H1 (cell line): ENCODE measurements at regions not wholly inside any gene's neighbourhood (a gene's known extent, or its start where the extent isn't known, plus 50 kb on each side); places are given as distances from the start of the nearest gene placed in this dataset.

ENCODE experiments used
- CEBPB ChIP-seq: IDR thresholded peaks from 2 replicates; pipeline ENCODE4 v1.6.1; 2012; ENCODE audit warnings: low read depth, low read length
- CHD2 ChIP-seq: IDR thresholded peaks from 2 replicates; pipeline ENCODE4 v1.6.1; 2012; ENCODE audit warnings: low read length, improper control_type of control experiment
- CTCF ChIP-seq, 3 experiments: IDR thresholded peaks; 1 replicate in 2 of 3; 2 replicates in 1 of 3; pipeline versions ENCODE4 v1.5.1 to v1.6.1; 2011; ENCODE audit warnings: low read length in 3 of 3, mild to moderate bottlenecking in 3 of 3, inconsistent platforms in 2 of 3, low read depth in 1 of 3, moderate library complexity in 1 of 3; ENCODE audit not compliant: insufficient read depth in 1 of 3; ENCODE audit errors: control extremely low read depth in 1 of 3
- EGR1 ChIP-seq: IDR thresholded peaks from 2 replicates; pipeline ENCODE4 v1.6.1; 2011; ENCODE audit warnings: low read depth, low read length, borderline replicate concordance
- EP300 ChIP-seq, 2 experiments: IDR thresholded peaks; 1 replicate in 1 of 2; 2 replicates in 1 of 2; pipeline ENCODE4 v1.6.1; 2011 to 2012; ENCODE audit warnings: low read depth in 2 of 2, low read length in 2 of 2, mild to moderate bottlenecking in 2 of 2, borderline replicate concordance in 1 of 2, inconsistent platforms in 1 of 2, moderate library complexity in 1 of 2
- EZH2 ChIP-seq: fragments of 200-600 bp; sonication (generic); IDR thresholded peaks from 2 replicates; pipeline ENCODE4 v1.7.1; 2012; ENCODE audit warnings: low read depth, mild to moderate bottlenecking, moderate library complexity, low read length, inconsistent platforms; ENCODE audit not compliant: severe bottlenecking
- HDAC2 ChIP-seq, 2 experiments: fragments of 300-600 bp in 1 of 2; sonication (generic) in 1 of 2; IDR thresholded peaks; 2 replicates each; pipeline ENCODE4 v1.6.1; 2011 to 2012; ENCODE audit warnings: low read depth in 2 of 2, low read length in 2 of 2, mild to moderate bottlenecking in 2 of 2, moderate library complexity in 2 of 2, borderline replicate concordance in 1 of 2, inconsistent platforms in 1 of 2
- MAX ChIP-seq: IDR thresholded peaks from 2 replicates; pipeline ENCODE4 v1.6.1; 2012; ENCODE audit warnings: inconsistent platforms
- POLR2A ChIP-seq, 2 experiments: IDR thresholded peaks; 1 replicate in 1 of 2; 2 replicates in 1 of 2; pipeline ENCODE4 v1.6.1; 2011; ENCODE audit warnings: low read depth in 2 of 2, low read length in 2 of 2, mild to moderate bottlenecking in 2 of 2; ENCODE audit errors: control extremely low read depth in 1 of 2
- POLR2AphosphoS5 ChIP-seq: IDR thresholded peaks from 2 replicates; pipeline ENCODE4 v1.6.1; 2011; ENCODE audit warnings: low read depth, low read length
- SAP30 ChIP-seq: fragments of 300-600 bp; sonication (generic); IDR thresholded peaks from 2 replicates; pipeline ENCODE4 v1.7.1; 2012; ENCODE audit warnings: low read length, moderate library complexity, mild to moderate bottlenecking, inconsistent platforms; ENCODE audit not compliant: insufficient read depth, insufficient replicate concordance
- SUZ12 ChIP-seq: fragments of 200-600 bp; sonication (generic); IDR thresholded peaks from 2 replicates; pipeline ENCODE4 v1.6.1; 2012; ENCODE audit warnings: mild to moderate bottlenecking, inconsistent platforms, low read length, moderate library complexity, mixed read lengths
- TAF1 ChIP-seq: IDR thresholded peaks from 2 replicates; pipeline ENCODE4 v1.6.1; 2011; ENCODE audit warnings: mild to moderate bottlenecking, low read depth, low read length
- TF ChIP-seq, protein P1 (sequence below): IDR thresholded peaks from 2 replicates; pipeline ENCODE4 v1.6.1; 2011; ENCODE audit warnings: low read length, improper control_type of control experiment

GRCh38 chr5:20654033-20654432, 666.0 kb upstream of the CDH18 start:
- TF ChIP-seq CEBPB (no peak), POLR2A (IDR thresholded peaks at IDR 0.05; ENCODE audit: control extremely low read depth in 1 of 2, low read depth in 2 of 2, low read length in 2 of 2) (no peak), EZH2 (no peak), POLR2AphosphoS5 (no peak), MAX (no peak), CTCF (IDR thresholded peaks at IDR 0.05; ENCODE audit: control extremely low read depth in 1 of 3, insufficient read depth in 1 of 3, low read depth in 1 of 3, low read length in 3 of 3) (no peak), EGR1 (no peak), SUZ12 (no peak), HDAC2 (IDR thresholded peaks at IDR 0.05; ENCODE audit: borderline replicate concordance in 1 of 2, low read depth in 2 of 2, low read length in 2 of 2) (no peak), SAP30 (no peak), CHD2 (no peak), TAF1 (no peak), EP300 (IDR thresholded peaks at IDR 0.05; ENCODE audit: borderline replicate concordance in 1 of 2, low read depth in 2 of 2, low read length in 2 of 2) (no peak)
- TF ChIP-seq, protein P1, sequence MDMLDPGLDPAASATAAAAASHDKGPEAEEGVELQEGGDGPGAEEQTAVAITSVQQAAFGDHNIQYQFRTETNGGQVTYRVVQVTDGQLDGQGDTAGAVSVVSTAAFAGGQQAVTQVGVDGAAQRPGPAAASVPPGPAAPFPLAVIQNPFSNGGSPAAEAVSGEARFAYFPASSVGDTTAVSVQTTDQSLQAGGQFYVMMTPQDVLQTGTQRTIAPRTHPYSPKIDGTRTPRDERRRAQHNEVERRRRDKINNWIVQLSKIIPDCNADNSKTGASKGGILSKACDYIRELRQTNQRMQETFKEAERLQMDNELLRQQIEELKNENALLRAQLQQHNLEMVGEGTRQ, result no peak
